ENCODE measurements at regions not wholly inside any gene's neighbourhood (a gene's known extent, or its start where the extent isn't known, plus 50 kb on each side); places are given as distances from the start of the nearest gene placed in this dataset.

GRCh38 chr5:88666761-88667495, 216.1 kb downstream of the MEF2C start:
- DNase-seq: no peak
- H3K4me1 ChIP-seq: peaks cover 0 to 20% (median 0%) of the 10 kb centered on the region in 12 donors
- intact Hi-C loops (cut with DNase I): no loop called here
- peaks cover 48 to 100% (median 99%) of the 10 kb centered on the region in 9 donors for H3K27me3 ChIP-seq
- H3K36me3 ChIP-seq: no peaks in the 10 kb centered on the region
- ATAC-seq: no peak
- TF ChIP-seq, protein P1, sequence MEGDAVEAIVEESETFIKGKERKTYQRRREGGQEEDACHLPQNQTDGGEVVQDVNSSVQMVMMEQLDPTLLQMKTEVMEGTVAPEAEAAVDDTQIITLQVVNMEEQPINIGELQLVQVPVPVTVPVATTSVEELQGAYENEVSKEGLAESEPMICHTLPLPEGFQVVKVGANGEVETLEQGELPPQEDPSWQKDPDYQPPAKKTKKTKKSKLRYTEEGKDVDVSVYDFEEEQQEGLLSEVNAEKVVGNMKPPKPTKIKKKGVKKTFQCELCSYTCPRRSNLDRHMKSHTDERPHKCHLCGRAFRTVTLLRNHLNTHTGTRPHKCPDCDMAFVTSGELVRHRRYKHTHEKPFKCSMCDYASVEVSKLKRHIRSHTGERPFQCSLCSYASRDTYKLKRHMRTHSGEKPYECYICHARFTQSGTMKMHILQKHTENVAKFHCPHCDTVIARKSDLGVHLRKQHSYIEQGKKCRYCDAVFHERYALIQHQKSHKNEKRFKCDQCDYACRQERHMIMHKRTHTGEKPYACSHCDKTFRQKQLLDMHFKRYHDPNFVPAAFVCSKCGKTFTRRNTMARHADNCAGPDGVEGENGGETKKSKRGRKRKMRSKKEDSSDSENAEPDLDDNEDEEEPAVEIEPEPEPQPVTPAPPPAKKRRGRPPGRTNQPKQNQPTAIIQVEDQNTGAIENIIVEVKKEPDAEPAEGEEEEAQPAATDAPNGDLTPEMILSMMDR (IDR thresholded peaks at IDR 0.05): no peak
- TF ChIP-seq POLR2A (IDR thresholded peaks at IDR 0.05): no peak
- peak overlapping the region in 10 of 12 donors; percentile 4 to 53 (median 32) for H3K4me3 ChIP-seq
- no peak overlapping the region for H3K27ac ChIP-seq
- H3K9me3 ChIP-seq: no peaks in the 10 kb centered on the region
- WGBS, 4 donors: 4 to 7% (median 5%) methylated on average over 22 of the region's 22 CpGs

DNA sequence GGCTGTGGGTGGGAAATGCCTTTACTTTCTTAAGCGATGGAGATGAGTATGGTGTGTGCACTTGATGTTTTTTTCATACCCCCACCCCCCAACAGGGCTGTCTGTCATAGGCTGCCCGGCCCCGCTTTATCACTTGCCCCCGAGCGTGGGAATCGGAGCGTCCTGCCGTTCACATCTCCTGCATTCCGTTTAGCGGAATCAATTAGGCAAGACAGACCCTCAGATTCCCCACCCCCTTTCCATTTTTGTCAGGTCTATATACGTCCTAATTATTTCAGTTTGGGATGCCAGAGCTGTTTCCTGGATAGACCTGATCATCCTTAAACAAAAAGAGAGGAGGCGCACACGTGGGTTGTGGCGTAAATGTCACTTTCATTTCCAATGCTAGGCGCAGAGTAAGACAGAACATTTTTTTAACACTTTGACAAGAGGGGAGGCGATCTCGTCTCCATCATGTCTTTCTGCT, 217.2 kb downstream of the MEF2C start:
- H3K27me3 ChIP-seq: peaks cover 52 to 100% (median 99%) of the 10 kb centered on the region in 9 donors
- WGBS, 4 donors: 5 to 8% (median 7%) methylated on average over 17 of the region's 17 CpGs
- no peaks in the 10 kb centered on the region for H3K9me3 ChIP-seq
- ATAC-seq (no peak), DNase-seq (no peak)
- H3K36me3 ChIP-seq: no peaks in the 10 kb centered on the region
- H3K4me1 ChIP-seq: peaks cover 0 to 28% (median 8%) of the 10 kb centered on the region in 12 donors
- no peak overlapping the region for H3K27ac ChIP-seq
- intact Hi-C loops (cut with DNase I): no loop called here
- H3K4me3 ChIP-seq: no peak overlapping the region
- no peak for TF ChIP-seq POLR2A (IDR thresholded peaks at IDR 0.05)
- TF ChIP-seq, protein P1 (IDR thresholded peaks at IDR 0.05): no peak

GRCh38 chr5:88664645-88665044, 218.3 kb downstream of the MEF2C start:
- Histone ChIP-seq H3K36me3 (no peaks in the 10 kb centered on the region), H3K9me3 (no peaks in the 10 kb centered on the region), H3K4me1 (peaks cover 0 to 37% (median 10%) of the 10 kb centered on the region in 12 donors), H3K27ac (no peak overlapping the region), H3K27me3 (peaks cover 62 to 100% (median 97%) of the 10 kb centered on the region in 9 donors), H3K4me3 (no peak overlapping the region)
- 6 to 24% (median 16%) methylated on average over 2 of the region's 2 CpGs for WGBS, 4 donors
- ATAC-seq (no peak), DNase-seq (no peak)
- TF ChIP-seq, protein P1 (IDR thresholded peaks at IDR 0.05): no peak
- no peak for TF ChIP-seq POLR2A (IDR thresholded peaks at IDR 0.05)
- intact Hi-C loops (cut with DNase I): no loop called here

DNA sequence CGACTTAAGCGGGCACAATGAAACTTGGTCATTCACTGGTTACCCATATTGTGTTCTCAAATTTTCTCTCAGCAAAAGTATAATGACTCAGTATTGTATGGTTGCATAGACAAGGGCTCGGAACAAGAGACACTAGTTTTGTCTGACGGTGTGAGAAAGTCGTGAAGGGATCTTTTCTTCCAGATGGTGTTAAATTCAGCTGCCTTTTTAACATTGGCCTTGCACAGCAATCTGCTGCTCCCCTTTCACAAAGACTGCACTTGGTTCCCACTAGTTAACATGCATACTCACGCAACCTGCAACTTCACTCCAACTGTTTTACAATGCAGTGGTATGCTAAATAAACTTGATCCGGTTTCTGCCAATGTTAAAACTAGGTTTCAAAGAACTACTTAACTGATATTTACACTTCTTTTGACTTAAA, 219.2 kb downstream of the MEF2C start:
- intact Hi-C loops (cut with DNase I): no loop called here
- WGBS, 4 donors: 11 to 21% (median 15%) methylated on average over 7 of the region's 7 CpGs
- no peaks in the 10 kb centered on the region for H3K36me3 ChIP-seq
- peaks cover 58 to 100% (median 94%) of the 10 kb centered on the region in 9 donors for H3K27me3 ChIP-seq
- TF ChIP-seq, protein P1 (IDR thresholded peaks at IDR 0.05): no peak
- no peak for TF ChIP-seq POLR2A (IDR thresholded peaks at IDR 0.05)
- no peak overlapping the region for H3K4me3 ChIP-seq
- no peaks in the 10 kb centered on the region for H3K9me3 ChIP-seq
- ATAC-seq (no peak), DNase-seq (no peak)
- peaks cover 0 to 39% (median 10%) of the 10 kb centered on the region in 12 donors for H3K4me1 ChIP-seq
- H3K27ac ChIP-seq: no peak overlapping the region
